ENCODE measurements at regions not wholly inside any gene's neighbourhood (a gene's known extent, or its start where the extent isn't known, plus 50 kb on each side); places are given as distances from the start of the nearest gene placed in this dataset.
"Not testable (repeated sequence)": the region's sequence is repeated elsewhere in the genome, so short reads cannot be mapped to it uniquely, and the experiment has no call there.

GRCh38 chr10:130971123-130971435 lies 340.4 kb downstream of the TCERG1L start:
- DNase-seq (ENCODE audit: insufficient read length, low spot score) (no peak), FAIRE-seq (no peak)
- TF ChIP-seq, protein P1, sequence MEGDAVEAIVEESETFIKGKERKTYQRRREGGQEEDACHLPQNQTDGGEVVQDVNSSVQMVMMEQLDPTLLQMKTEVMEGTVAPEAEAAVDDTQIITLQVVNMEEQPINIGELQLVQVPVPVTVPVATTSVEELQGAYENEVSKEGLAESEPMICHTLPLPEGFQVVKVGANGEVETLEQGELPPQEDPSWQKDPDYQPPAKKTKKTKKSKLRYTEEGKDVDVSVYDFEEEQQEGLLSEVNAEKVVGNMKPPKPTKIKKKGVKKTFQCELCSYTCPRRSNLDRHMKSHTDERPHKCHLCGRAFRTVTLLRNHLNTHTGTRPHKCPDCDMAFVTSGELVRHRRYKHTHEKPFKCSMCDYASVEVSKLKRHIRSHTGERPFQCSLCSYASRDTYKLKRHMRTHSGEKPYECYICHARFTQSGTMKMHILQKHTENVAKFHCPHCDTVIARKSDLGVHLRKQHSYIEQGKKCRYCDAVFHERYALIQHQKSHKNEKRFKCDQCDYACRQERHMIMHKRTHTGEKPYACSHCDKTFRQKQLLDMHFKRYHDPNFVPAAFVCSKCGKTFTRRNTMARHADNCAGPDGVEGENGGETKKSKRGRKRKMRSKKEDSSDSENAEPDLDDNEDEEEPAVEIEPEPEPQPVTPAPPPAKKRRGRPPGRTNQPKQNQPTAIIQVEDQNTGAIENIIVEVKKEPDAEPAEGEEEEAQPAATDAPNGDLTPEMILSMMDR (IDR thresholded peaks at IDR 0.05; ENCODE audit: insufficient read depth, missing control alignments), result no peak

- TF ChIP-seq, protein P1 (IDR thresholded peaks at IDR 0.05; ENCODE audit: insufficient read depth, missing control alignments), result no peak
- no peak for DNase-seq (ENCODE audit: insufficient read length, low spot score)
- no peak for FAIRE-seq
Observed at GRCh38 chr10:130973127-130973839, 338.2 kb downstream of the TCERG1L start.

GRCh38 chr10:130974166-130974565 lies 337.4 kb downstream of the TCERG1L start:
- TF ChIP-seq, protein P1 (IDR thresholded peaks at IDR 0.05; ENCODE audit: insufficient read depth, missing control alignments), result no peak
- FAIRE-seq (no peak), DNase-seq (ENCODE audit: insufficient read length, low spot score) (no peak)

- FAIRE-seq, result not testable (repeated sequence)
Observed at GRCh38 chr10:130975351-130975750, 336.2 kb downstream of the TCERG1L start.

DNA sequence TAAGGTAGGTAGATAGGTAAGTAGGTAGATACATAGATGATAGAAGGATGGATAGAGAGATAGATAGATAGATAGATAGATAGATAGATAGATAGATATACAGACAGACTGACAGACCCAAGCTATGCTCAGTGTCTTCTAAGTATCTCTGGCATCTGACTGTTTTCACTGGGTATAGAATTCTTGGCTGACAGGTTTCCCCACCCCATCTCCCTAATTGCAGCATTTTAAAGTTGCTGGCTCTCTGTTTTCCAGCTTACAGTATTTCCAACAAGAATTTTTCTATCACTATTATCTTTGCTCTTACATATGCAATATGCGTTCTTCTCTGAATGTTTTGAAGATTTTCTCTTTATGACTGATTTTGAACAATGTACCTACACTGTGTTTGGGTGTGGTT lies 328.7 kb downstream of the TCERG1L start:
- TF ChIP-seq, protein P1 (IDR thresholded peaks at IDR 0.05; ENCODE audit: insufficient read depth, missing control alignments), result no peak
- DNase-seq (ENCODE audit: insufficient read length, low spot score) (no peak), FAIRE-seq (no peak)

More at GRCh38 chr10:130975351-130975750, 336.2 kb downstream of the TCERG1L start:
- DNase-seq (ENCODE audit: insufficient read length, low spot score), result not testable (repeated sequence)

DNA sequence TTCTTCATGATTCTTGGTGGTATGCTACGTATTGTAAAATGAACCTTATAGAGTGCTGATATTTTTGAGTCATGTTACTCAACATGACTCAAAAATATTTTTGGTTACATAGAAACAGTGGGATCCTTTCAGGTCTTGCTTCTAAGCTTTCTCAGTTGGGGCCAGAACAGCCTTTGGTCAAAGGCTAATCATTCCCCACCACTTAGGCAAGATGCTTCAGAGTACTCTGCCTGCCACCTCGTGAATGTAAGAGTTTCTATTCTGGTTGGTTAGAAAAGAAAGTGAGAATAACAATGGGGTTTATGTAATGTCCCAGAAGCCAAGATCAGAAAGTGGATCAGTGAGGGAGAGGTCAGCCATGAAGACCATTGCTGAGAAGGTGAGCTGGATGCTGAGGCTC lies 327.8 kb downstream of the TCERG1L start:
- no peak for FAIRE-seq
- DNase-seq (ENCODE audit: insufficient read length, low spot score), result no peak
- TF ChIP-seq, protein P1 (IDR thresholded peaks at IDR 0.05; ENCODE audit: insufficient read depth, missing control alignments), result no peak

DNA sequence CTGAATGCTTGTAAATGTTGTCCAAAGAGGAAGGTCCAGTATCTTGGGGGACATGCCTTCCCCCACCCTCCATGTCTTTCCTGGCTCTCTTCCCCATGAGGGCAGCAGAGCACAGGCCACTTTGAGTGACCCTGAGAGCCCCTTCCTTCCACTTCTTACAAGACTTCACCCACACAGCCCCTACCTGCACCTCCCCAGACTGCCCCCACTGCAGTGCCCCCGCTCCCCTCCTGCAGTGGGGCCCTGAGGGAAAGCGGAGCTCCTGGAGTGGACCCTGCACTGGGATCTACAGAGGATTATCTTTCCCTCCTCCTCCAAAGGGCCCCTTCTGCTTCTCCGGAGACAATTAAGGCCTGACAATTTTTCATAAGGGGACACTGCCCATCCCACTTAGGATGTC lies 326.8 kb downstream of the TCERG1L start:
- DNase-seq (ENCODE audit: insufficient read length, low spot score) (no peak), FAIRE-seq (no peak)
- TF ChIP-seq, protein P1 (IDR thresholded peaks at IDR 0.05; ENCODE audit: insufficient read depth, missing control alignments), result no peak

All from D721Med (cell line).